IMR-90 (cell line): ENCODE measurements at regions not wholly inside any gene's neighbourhood (a gene's known extent, or its start where the extent isn't known, plus 50 kb on each side); places are given as distances from the start of the nearest gene placed in this dataset.

Experiments
- ATAC-seq: fragments of 200-7000 bp; cut with Tn5 transposase; 2 replicates; pipeline ENCODE4 v1.9.1; 2020; ENCODE audit warnings: low read depth, mild to moderate bottlenecking, moderate library complexity
- BruUV-seq: library from RNA; stranded (reverse); fragments of 400-500 nt; replicated peaks from 2 replicates; lab custom pipeline; 2021; lab: Mats Ljungman, UMichigan
- CTCF ChIA-PET: fragments of 300-600 bp; formaldehyde crosslinking; extraction: SDS; loops from one replicate; lab custom pipeline; 2021; ENCODE audit warnings: antibody characterized with exemption; lab: Yijun Ruan, JAX
- POLR2A ChIA-PET: fragments of 300-600 bp; sonication (Branson Sonifier 250); formaldehyde crosslinking; loops from one replicate; lab custom pipeline; 2022; ENCODE audit warnings: antibody characterized with exemption; ENCODE audit not compliant: unreplicated experiment; lab: Charles Lee
- DNase-seq: peaks from one replicate; pipeline ENCODE4 v3.0.0; 2013
- H2AFZ ChIP-seq: replicated peaks from 2 replicates; pipeline ENCODE3; 2013; ENCODE audit warnings: low read length, mild to moderate bottlenecking; ENCODE audit not compliant: poor library complexity
- H2AK5ac ChIP-seq: 2 replicates; pipeline ENCODE4 v1.6.1; 2013; ENCODE audit warnings: low read depth, low read length, inconsistent platforms
- H2AK9ac ChIP-seq: replicated peaks from 2 replicates; pipeline ENCODE3; 2013; ENCODE audit warnings: mild to moderate bottlenecking, low read depth, low read length, moderate library complexity; ENCODE audit not compliant: poor library complexity
- H2BK120ac ChIP-seq: 2 replicates; pipeline ENCODE4 v1.6.1; 2013; ENCODE audit warnings: low read depth, low read length, inconsistent platforms
- H2BK15ac ChIP-seq: 3 replicates; pipeline ENCODE4 v1.6.1; 2013; ENCODE audit warnings: low read depth, low read length, inconsistent platforms
- H2BK20ac ChIP-seq: 2 replicates; pipeline ENCODE4 v1.6.1; 2013; ENCODE audit warnings: low read depth, mild to moderate bottlenecking, inconsistent platforms, low read length, moderate library complexity
- H2BK5ac ChIP-seq: 2 replicates; pipeline ENCODE4 v1.6.1; 2013; ENCODE audit warnings: mild to moderate bottlenecking, low read depth, low read length, inconsistent platforms; ENCODE audit not compliant: poor library complexity, severe bottlenecking
- H3K14ac ChIP-seq: replicated peaks from 2 replicates; pipeline ENCODE4 v1.6.1; 2013; ENCODE audit warnings: low read depth, low read length, inconsistent platforms
- H3K18ac ChIP-seq: 2 replicates; pipeline ENCODE4 v1.6.1; 2013; ENCODE audit warnings: low read depth, low read length, control low read depth
- H3K23ac ChIP-seq: 2 replicates; pipeline ENCODE4 v1.6.1; 2013; ENCODE audit warnings: low read depth, low read length, inconsistent platforms
- H3K27ac ChIP-seq: 2 replicates; pipeline ENCODE4 v1.5.1; 2013; ENCODE audit warnings: mild to moderate bottlenecking, control low read depth, low read length; ENCODE audit not compliant: insufficient read depth
- H3K27me3 ChIP-seq: 2 replicates; pipeline ENCODE4 v1.6.1; 2013; ENCODE audit warnings: low read length; ENCODE audit not compliant: control insufficient read depth, insufficient read depth
- H3K36me3 ChIP-seq: 2 replicates; pipeline ENCODE4 v1.6.1; 2013; ENCODE audit warnings: low read length, mixed read lengths; ENCODE audit not compliant: control insufficient read depth, insufficient read depth
- H3K4ac ChIP-seq: 2 replicates; pipeline ENCODE4 v1.6.1; 2013; ENCODE audit warnings: low read depth, low read length, inconsistent platforms
- H3K4me1 ChIP-seq: 2 replicates; pipeline ENCODE4 v1.6.1; 2013; ENCODE audit warnings: low read length, mixed read lengths; ENCODE audit not compliant: control insufficient read depth, insufficient read depth
- H3K4me2 ChIP-seq: 2 replicates; pipeline ENCODE4 v1.6.1; 2013; ENCODE audit warnings: low read depth, mild to moderate bottlenecking, control low read depth, low read length, moderate library complexity
- H3K4me3 ChIP-seq: 2 replicates; pipeline ENCODE4 v1.5.1; 2013; ENCODE audit warnings: low read depth, mild to moderate bottlenecking, control low read depth, low read length, moderate library complexity; ENCODE audit not compliant: insufficient read depth
- H3K56ac ChIP-seq: 2 replicates; pipeline ENCODE4 v1.6.1; 2013; ENCODE audit warnings: low read length, inconsistent platforms; ENCODE audit not compliant: insufficient read depth; ENCODE audit errors: extremely low read depth
- H3K79me1 ChIP-seq, 2 experiments: 2 replicates each; pipeline ENCODE4 v1.6.1; 2013; ENCODE audit warnings: low read length in 2 of 2, inconsistent platforms in 1 of 2, low read depth in 1 of 2
- H3K9ac ChIP-seq: 2 replicates; pipeline ENCODE4 v1.6.1; 2013; ENCODE audit warnings: low read depth, low read length, control low read depth
- H3K9me1 ChIP-seq: 2 replicates; pipeline ENCODE4 v1.6.1; 2013; ENCODE audit warnings: low read length, inconsistent platforms; ENCODE audit not compliant: insufficient read depth
- H3K9me3 ChIP-seq: 2 replicates; pipeline ENCODE4 v1.6.1; 2013; ENCODE audit warnings: low read length; ENCODE audit not compliant: control insufficient read depth, insufficient read depth
- H4K20me1 ChIP-seq: 2 replicates; pipeline ENCODE4 v1.6.1; 2013; ENCODE audit warnings: low read length, inconsistent platforms; ENCODE audit not compliant: insufficient read depth
- H4K5ac ChIP-seq: 2 replicates; pipeline ENCODE4 v1.6.1; 2013; ENCODE audit warnings: mild to moderate bottlenecking, low read depth, low read length, control low read depth
- H4K8ac ChIP-seq, 2 experiments: 2 replicates each; pipeline ENCODE4 v1.6.1; 2013; ENCODE audit warnings: low read depth in 2 of 2, low read length in 2 of 2, control low read depth in 1 of 2, inconsistent platforms in 1 of 2
- H4K91ac ChIP-seq: 2 replicates; pipeline ENCODE4 v1.6.1; 2013; ENCODE audit warnings: low read depth, low read length, inconsistent platforms; ENCODE audit not compliant: insufficient read depth
- BHLHE40 ChIP-seq: fragments of 150-350 bp; IDR thresholded peaks from 2 replicates; pipeline ENCODE4 v1.6.1; 2016; ENCODE audit warnings: mild to moderate bottlenecking, low read depth, low read length
- CEBPB ChIP-seq: IDR thresholded peaks from 2 replicates; pipeline ENCODE4 v1.6.1; 2012; ENCODE audit warnings: low read depth, low read length, improper control_type of control experiment
- CHD1 ChIP-seq: IDR thresholded peaks from 2 replicates; pipeline ENCODE4 v1.6.1; 2012; ENCODE audit warnings: low read depth, low read length, improper control_type of control experiment
- FOS ChIP-seq: fragments of 150-350 bp; IDR thresholded peaks from 2 replicates; pipeline ENCODE4 v1.6.1; 2016; ENCODE audit warnings: low read depth, low read length
- MAFK ChIP-seq: IDR thresholded peaks from 2 replicates; pipeline ENCODE4 v1.6.1; 2012; ENCODE audit warnings: low read depth, low read length, improper control_type of control experiment
- MXI1 ChIP-seq: IDR thresholded peaks from 2 replicates; pipeline ENCODE4 v1.6.1; 2012; ENCODE audit warnings: low read depth, mild to moderate bottlenecking, low read length, moderate library complexity, borderline replicate concordance
- NFE2L2 ChIP-seq: fragments of 150-350 bp; IDR thresholded peaks from 2 replicates; pipeline ENCODE4 v1.6.1; 2016; ENCODE audit warnings: low read depth, mild to moderate bottlenecking, low read length
- POLR2A ChIP-seq: IDR thresholded peaks from 2 replicates; pipeline ENCODE4 v1.6.1; 2012; ENCODE audit warnings: mild to moderate bottlenecking, low read depth, low read length
- RAD21 ChIP-seq: IDR thresholded peaks from 2 replicates; pipeline ENCODE4 v1.6.1; 2012; ENCODE audit warnings: low read length, improper control_type of control experiment
- RFX5 ChIP-seq: IDR thresholded peaks from 2 replicates; pipeline ENCODE4 v1.8.0; 2012; ENCODE audit warnings: low read depth, mild to moderate bottlenecking, low read length, moderate library complexity
- SMC3 ChIP-seq: fragments of 150-350 bp; IDR thresholded peaks from 2 replicates; pipeline ENCODE4 v1.6.1; 2016; ENCODE audit warnings: low read depth, mild to moderate bottlenecking, antibody characterized with exemption, low read length, moderate library complexity
- WGBS, 2 experiments: methylation state at CpG; one replicate each; pipeline versions ENCODE4 v1.1.5 to v1.1.7; 2013; ENCODE audit warnings: missing lambda C conversion rate in 2 of 2; ENCODE audit not compliant: insufficient read length in 1 of 2; ENCODE audit errors: extremely low coverage in 2 of 2; 5-methylcytosine and 5-hydroxymethylcytosine counted together
- dilution Hi-C: fragments of 300-500 bp; cut with HindIII; formaldehyde crosslinking; loops from one replicate; pipeline ENCODE4 v1.14.3; 2018; ENCODE audit warnings: low sequenced_read_pairs; ENCODE audit not compliant: unreplicated experiment
- in situ Hi-C: fragments of 300-500 bp; cut with MboI; formaldehyde crosslinking; loops from 3 replicates; pipeline ENCODE4 v1.14.3; 2019; ENCODE audit warnings: low sequenced_read_pairs, inconsistent platforms, mixed read lengths
- intact Hi-C: fragments of 100-400 bp; cut with micrococcal nuclease; formaldehyde crosslinking; loops from 2 replicates; pipeline ENCODE4 v1.10.0; 2022
- TF ChIP-seq, protein P1 (sequence below): conservative IDR thresholded peaks from 2 replicates; pipeline ENCODE4 v1.5.1; 2012; ENCODE audit warnings: mild to moderate bottlenecking, low read depth, low read length, improper control_type of control experiment
- TF ChIP-seq, protein P2 (sequence below): fragments of 150-350 bp; IDR thresholded peaks from 2 replicates; pipeline ENCODE4 v1.6.1; 2017; ENCODE audit warnings: mild to moderate bottlenecking, antibody characterized with exemption, low read length, low read depth
- TF ChIP-seq, protein P3 (sequence below): fragments of 150-350 bp; IDR thresholded peaks from 2 replicates; pipeline ENCODE4 v1.6.1; 2016; ENCODE audit warnings: low read depth, mild to moderate bottlenecking, low read length, moderate library complexity, borderline replicate concordance

DNA sequence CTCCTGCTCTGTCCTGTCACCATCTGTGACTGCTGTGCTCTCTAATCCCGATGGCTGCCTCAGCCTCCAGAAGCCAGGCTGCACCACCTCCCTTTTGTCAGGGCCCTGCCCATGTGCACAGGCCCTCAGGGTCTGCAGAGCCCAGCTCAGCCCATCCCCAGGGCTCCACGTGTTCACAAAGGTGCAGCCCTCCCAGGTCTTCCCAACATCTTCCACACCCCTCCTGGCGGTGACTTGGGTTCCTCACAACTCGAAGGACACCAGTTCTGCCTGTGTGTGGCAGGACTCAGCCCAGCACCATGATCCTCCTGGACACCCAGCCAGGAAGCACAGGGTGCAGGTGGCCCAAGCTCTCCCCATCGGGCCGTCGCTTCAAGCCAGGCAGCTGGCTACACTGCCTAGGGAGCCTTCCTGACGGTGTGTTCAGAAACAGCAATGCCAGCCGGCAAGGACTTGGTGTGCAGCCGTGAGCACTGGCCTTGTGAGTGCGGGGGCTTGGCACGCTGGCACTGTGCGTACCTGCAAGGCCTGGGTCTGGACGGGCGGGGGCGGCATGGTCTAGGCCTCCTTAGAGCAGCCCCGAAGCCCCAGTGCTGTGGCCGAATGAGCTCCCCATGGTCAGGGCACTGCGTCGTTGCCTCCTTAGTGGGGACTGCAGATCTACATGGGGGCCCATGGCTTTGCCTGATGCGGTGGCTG, 96.1 kb downstream of the MRPL36 start:
- H3K4ac ChIP-seq = no peak overlapping the region
- H4K91ac ChIP-seq = no peak overlapping the region
- no peaks in the 10 kb centered on the region for H3K79me1 ChIP-seq
- H3K23ac ChIP-seq = no peak overlapping the region
- no peak for DNase-seq
- no peak overlapping the region for H2AK5ac ChIP-seq
- dilution Hi-C loops = no loop called here
- in situ Hi-C loops = no loop called here
- no peak overlapping the region for H3K18ac ChIP-seq
- H3K56ac ChIP-seq = no peak overlapping the region
- no peak overlapping the region for H2BK20ac ChIP-seq
- H3K4me1 ChIP-seq = no peaks in the 10 kb centered on the region
- CTCF ChIA-PET = no interaction called here
- no peak for ATAC-seq
- intact Hi-C loops = no loop called here
- H3K4me2 ChIP-seq = no peak overlapping the region
- H3K27ac ChIP-seq = no peak overlapping the region
- no peaks in the 10 kb centered on the region for H3K9me1 ChIP-seq
- H2BK120ac ChIP-seq = no peak overlapping the region
- H4K8ac ChIP-seq = no peak overlapping the region
- no peaks in the 10 kb centered on the region for H3K36me3 ChIP-seq
- H4K20me1 ChIP-seq = no peaks in the 10 kb centered on the region
- H3K27me3 ChIP-seq = no peaks in the 10 kb centered on the region; the same call in 1 of the 2 replicates
- TF ChIP-seq, protein P1, sequence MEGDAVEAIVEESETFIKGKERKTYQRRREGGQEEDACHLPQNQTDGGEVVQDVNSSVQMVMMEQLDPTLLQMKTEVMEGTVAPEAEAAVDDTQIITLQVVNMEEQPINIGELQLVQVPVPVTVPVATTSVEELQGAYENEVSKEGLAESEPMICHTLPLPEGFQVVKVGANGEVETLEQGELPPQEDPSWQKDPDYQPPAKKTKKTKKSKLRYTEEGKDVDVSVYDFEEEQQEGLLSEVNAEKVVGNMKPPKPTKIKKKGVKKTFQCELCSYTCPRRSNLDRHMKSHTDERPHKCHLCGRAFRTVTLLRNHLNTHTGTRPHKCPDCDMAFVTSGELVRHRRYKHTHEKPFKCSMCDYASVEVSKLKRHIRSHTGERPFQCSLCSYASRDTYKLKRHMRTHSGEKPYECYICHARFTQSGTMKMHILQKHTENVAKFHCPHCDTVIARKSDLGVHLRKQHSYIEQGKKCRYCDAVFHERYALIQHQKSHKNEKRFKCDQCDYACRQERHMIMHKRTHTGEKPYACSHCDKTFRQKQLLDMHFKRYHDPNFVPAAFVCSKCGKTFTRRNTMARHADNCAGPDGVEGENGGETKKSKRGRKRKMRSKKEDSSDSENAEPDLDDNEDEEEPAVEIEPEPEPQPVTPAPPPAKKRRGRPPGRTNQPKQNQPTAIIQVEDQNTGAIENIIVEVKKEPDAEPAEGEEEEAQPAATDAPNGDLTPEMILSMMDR = no peak
- TF ChIP-seq RAD21 (no peak), RFX5 (no peak), SMC3 (no peak), MXI1 (no peak), CEBPB (no peak), CHD1 (no peak), FOS (no peak), NFE2L2 (no peak), POLR2A (no peak), BHLHE40 (no peak), MAFK (no peak)
- TF ChIP-seq, protein P2, sequence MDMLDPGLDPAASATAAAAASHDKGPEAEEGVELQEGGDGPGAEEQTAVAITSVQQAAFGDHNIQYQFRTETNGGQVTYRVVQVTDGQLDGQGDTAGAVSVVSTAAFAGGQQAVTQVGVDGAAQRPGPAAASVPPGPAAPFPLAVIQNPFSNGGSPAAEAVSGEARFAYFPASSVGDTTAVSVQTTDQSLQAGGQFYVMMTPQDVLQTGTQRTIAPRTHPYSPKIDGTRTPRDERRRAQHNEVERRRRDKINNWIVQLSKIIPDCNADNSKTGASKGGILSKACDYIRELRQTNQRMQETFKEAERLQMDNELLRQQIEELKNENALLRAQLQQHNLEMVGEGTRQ = no peak
- TF ChIP-seq, protein P3, sequence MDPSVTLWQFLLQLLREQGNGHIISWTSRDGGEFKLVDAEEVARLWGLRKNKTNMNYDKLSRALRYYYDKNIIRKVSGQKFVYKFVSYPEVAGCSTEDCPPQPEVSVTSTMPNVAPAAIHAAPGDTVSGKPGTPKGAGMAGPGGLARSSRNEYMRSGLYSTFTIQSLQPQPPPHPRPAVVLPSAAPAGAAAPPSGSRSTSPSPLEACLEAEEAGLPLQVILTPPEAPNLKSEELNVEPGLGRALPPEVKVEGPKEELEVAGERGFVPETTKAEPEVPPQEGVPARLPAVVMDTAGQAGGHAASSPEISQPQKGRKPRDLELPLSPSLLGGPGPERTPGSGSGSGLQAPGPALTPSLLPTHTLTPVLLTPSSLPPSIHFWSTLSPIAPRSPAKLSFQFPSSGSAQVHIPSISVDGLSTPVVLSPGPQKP = no peak
- no peak overlapping the region for H2BK15ac ChIP-seq
- H3K9me3 ChIP-seq = no peaks in the 10 kb centered on the region
- no peak overlapping the region for H2AFZ ChIP-seq
- WGBS, 2 experiments = 71% methylated on average over 16 of the region's 21 CpGs; no CpG with 5 or more reads in 1 of the 2 experiments
- H2BK5ac ChIP-seq = no peak overlapping the region
- H4K5ac ChIP-seq = no peak overlapping the region
- H3K4me3 ChIP-seq = no peak overlapping the region
- no peak overlapping the region for H3K14ac ChIP-seq
- no peak overlapping the region for H3K9ac ChIP-seq
- H2AK9ac ChIP-seq = no peak overlapping the region
- POLR2A ChIA-PET = no interaction called here
- BruUV-seq = no TSS peak
